H9 (cell line): ENCODE measurements at regions not wholly inside any gene's neighbourhood (a gene's known extent, or its start where the extent isn't known, plus 50 kb on each side); places are given as distances from the start of the nearest gene placed in this dataset.

Experiments used
- DNase-seq: peaks from one replicate; pipeline ENCODE4 v3.0.0-alpha.2; 2017
- H2AFZ ChIP-seq: one replicate; pipeline ENCODE4 v1.6.1; 2013; ENCODE audit warnings: mild to moderate bottlenecking, low read length, control low read depth, moderate library complexity
- H2AK5ac ChIP-seq: 2 replicates; pipeline ENCODE4 v1.6.1; 2013; ENCODE audit warnings: low read length, control low read depth, mixed read lengths; ENCODE audit not compliant: insufficient read length
- H2BK120ac ChIP-seq: one replicate; pipeline ENCODE4 v1.6.1; 2013; ENCODE audit warnings: low read depth, mild to moderate bottlenecking, low read length, control low read depth, inconsistent platforms; ENCODE audit not compliant: poor library complexity, severe bottlenecking
- H2BK12ac ChIP-seq: 2 replicates; pipeline ENCODE4 v1.6.1; 2013; ENCODE audit warnings: low read length, control low read depth, mixed read lengths, low read depth; ENCODE audit not compliant: insufficient read length
- H2BK15ac ChIP-seq: 2 replicates; pipeline ENCODE4 v1.6.1; 2013; ENCODE audit warnings: low read depth, low read length, control low read depth
- H2BK20ac ChIP-seq: one replicate; pipeline ENCODE4 v1.6.1; 2013; ENCODE audit warnings: low read depth, mild to moderate bottlenecking, low read length, control low read depth, inconsistent platforms; ENCODE audit not compliant: poor library complexity, severe bottlenecking
- H2BK5ac ChIP-seq: 2 replicates; pipeline ENCODE4 v1.6.1; 2013; ENCODE audit warnings: low read length, control low read depth, mixed read lengths; ENCODE audit not compliant: insufficient read length
- H3K14ac ChIP-seq: 2 replicates; pipeline ENCODE4 v1.6.1; 2013; ENCODE audit warnings: low read length, control low read depth; ENCODE audit not compliant: insufficient read depth
- H3K18ac ChIP-seq: 2 replicates; pipeline ENCODE4 v1.6.1; 2013; ENCODE audit warnings: low read depth, mild to moderate bottlenecking, mixed read lengths, low read length, control low read depth; ENCODE audit not compliant: insufficient read length
- H3K23ac ChIP-seq: 2 replicates; pipeline ENCODE4 v1.6.1; 2013; ENCODE audit warnings: low read length, control low read depth, mixed read lengths, low read depth; ENCODE audit not compliant: insufficient read length
- H3K23me2 ChIP-seq: 2 replicates; pipeline ENCODE4 v1.6.1; 2013; ENCODE audit warnings: low read depth, mild to moderate bottlenecking, mixed read lengths, low read length, control low read depth; ENCODE audit not compliant: insufficient read length, poor library complexity, severe bottlenecking
- H3K27ac ChIP-seq: 2 replicates; pipeline ENCODE4 v1.5.1; 2013; ENCODE audit warnings: low read length, control low read depth, mixed read lengths, low read depth; ENCODE audit not compliant: insufficient read length
- H3K27me3 ChIP-seq: 2 replicates; pipeline ENCODE4 v1.6.1; 2013; ENCODE audit warnings: low read length, control low read depth, inconsistent platforms; ENCODE audit not compliant: insufficient read depth
- H3K4ac ChIP-seq: 2 replicates; pipeline ENCODE4 v1.6.1; 2013; ENCODE audit warnings: low read depth, mild to moderate bottlenecking, control low read depth, inconsistent platforms, low read length, moderate library complexity
- H3K4me1 ChIP-seq: 2 replicates; pipeline ENCODE4 v1.6.1; 2013; ENCODE audit warnings: low read length, control low read depth, inconsistent platforms; ENCODE audit not compliant: insufficient read depth
- H3K4me2 ChIP-seq: 2 replicates; pipeline ENCODE4 v1.6.1; 2013; ENCODE audit warnings: low read length, control low read depth, mixed read lengths; ENCODE audit not compliant: insufficient read length, insufficient read depth
- H3K56ac ChIP-seq: 2 replicates; pipeline ENCODE4 v1.6.1; 2013; ENCODE audit warnings: low read depth, mild to moderate bottlenecking, mixed read lengths, low read length, control low read depth; ENCODE audit not compliant: insufficient read length
- H3K79me1 ChIP-seq: 2 replicates; pipeline ENCODE4 v1.6.1; 2013; ENCODE audit warnings: low read depth, mild to moderate bottlenecking, moderate library complexity, low read length, control low read depth, inconsistent platforms; ENCODE audit not compliant: insufficient read depth, poor library complexity, severe bottlenecking
- H3K79me2 ChIP-seq: 2 replicates; pipeline ENCODE4 v1.6.1; 2013; ENCODE audit warnings: low read length, control low read depth, inconsistent platforms; ENCODE audit not compliant: insufficient read depth
- H3K9ac ChIP-seq: 2 replicates; pipeline ENCODE4 v1.6.1; 2013; ENCODE audit warnings: low read length, control low read depth, mixed read lengths; ENCODE audit not compliant: insufficient read length; ENCODE audit errors: extremely low read depth
- H3K9me3 ChIP-seq: one replicate; pipeline ENCODE4 v1.6.1; 2013; ENCODE audit warnings: low read depth, low read length, inconsistent platforms; ENCODE audit not compliant: control insufficient read depth
- H3T11ph ChIP-seq: one replicate; pipeline ENCODE4 v1.6.1; 2013; ENCODE audit warnings: mild to moderate bottlenecking, low read length, control low read depth, inconsistent platforms
- H4K20me1 ChIP-seq: one replicate; pipeline ENCODE4 v1.6.1; 2013; ENCODE audit not compliant: control insufficient read depth, insufficient read length, insufficient read depth
- H4K5ac ChIP-seq: 2 replicates; pipeline ENCODE4 v1.6.1; 2013; ENCODE audit warnings: low read depth, mild to moderate bottlenecking, mixed read lengths, low read length, control low read depth; ENCODE audit not compliant: insufficient read length
- H4K8ac ChIP-seq: replicated peaks from 2 replicates; pipeline ENCODE4 v1.6.1; 2013; ENCODE audit warnings: low read length, control low read depth, mixed read lengths, low read depth; ENCODE audit not compliant: insufficient read length
- H4K91ac ChIP-seq: 2 replicates; pipeline ENCODE4 v1.6.1; 2013; ENCODE audit warnings: low read depth, mild to moderate bottlenecking, moderate library complexity, mixed read lengths, low read length, control low read depth; ENCODE audit not compliant: insufficient read length
- H3K27ac Mint-ChIP-seq, 3 experiments: 2 replicates in 2 of 3; 3 replicates in 1 of 3; pipeline ENCODE4 v1.8.0; 2020 to 2021; ENCODE audit warnings: mixed read lengths in 3 of 3, mild to moderate bottlenecking in 1 of 3, moderate library complexity in 1 of 3
- H3K27me3 Mint-ChIP-seq: 2 replicates; pipeline ENCODE4 v1.8.0; 2021; ENCODE audit warnings: low read depth, mild to moderate bottlenecking, moderate library complexity, mixed read lengths
- H3K36me3 Mint-ChIP-seq, 3 experiments: 2 replicates in 2 of 3; 3 replicates in 1 of 3; pipeline ENCODE4 v1.8.0; 2020 to 2021; ENCODE audit warnings: low read depth in 3 of 3, mixed read lengths in 3 of 3; ENCODE audit not compliant: insufficient read depth in 1 of 3
- H3K4me1 Mint-ChIP-seq, 2 experiments: 2 replicates each; pipeline ENCODE4 v1.8.0; 2020; ENCODE audit warnings: mixed read lengths in 2 of 2
- H3K4me3 Mint-ChIP-seq, 2 experiments: 2 replicates in 1 of 2; 3 replicates in 1 of 2; pipeline ENCODE4 v1.8.0; 2020 to 2021; ENCODE audit warnings: mild to moderate bottlenecking in 2 of 2, mixed read lengths in 2 of 2, moderate library complexity in 1 of 2
- H3K9me3 Mint-ChIP-seq, 2 experiments: 2 replicates in 1 of 2; 3 replicates in 1 of 2; pipeline ENCODE4 v1.8.0; 2020; ENCODE audit warnings: mild to moderate bottlenecking in 2 of 2, mixed read lengths in 2 of 2, moderate library complexity in 1 of 2
- WGBS: extraction: QIAGEN DNeasy Blood & Tissue Kit; methylation state at CpG from one replicate; pipeline ENCODE4 v1.1.7; 2013; ENCODE audit warnings: missing lambda C conversion rate, low lambda C conversion rate, mixed read lengths; ENCODE audit not compliant: insufficient read length; ENCODE audit errors: extremely low coverage; 5-methylcytosine and 5-hydroxymethylcytosine counted together
- TF ChIP-seq, protein P1 (sequence below): fragments of 200-600 bp; sonication (generic); conservative IDR thresholded peaks from 3 replicates; pipeline ENCODE4 v1.8.0; 2021; ENCODE audit warnings: antibody characterized with exemption, mild to moderate bottlenecking

- H3K79me1 ChIP-seq, result no peaks in the 10 kb centered on the region
- no peaks in the 10 kb centered on the region for H3K36me3 Mint-ChIP-seq
- H3K27ac Mint-ChIP-seq, result no peak overlapping the region
- no peaks in the 10 kb centered on the region for H3K4me1 Mint-ChIP-seq
- H3K23ac ChIP-seq, result no peak overlapping the region
- H4K8ac ChIP-seq, result no peak overlapping the region
- H3K4me2 ChIP-seq, result no peak overlapping the region
- no peak overlapping the region for H2BK120ac ChIP-seq
- no peak overlapping the region for H2BK12ac ChIP-seq
- no peak overlapping the region for H3K4me3 Mint-ChIP-seq
- H2AFZ ChIP-seq, result no peak overlapping the region
- H3K4ac ChIP-seq, result no peak overlapping the region
- no peak overlapping the region for H3K18ac ChIP-seq
- no peaks in the 10 kb centered on the region for H3K4me1 ChIP-seq
- no peak overlapping the region for H2BK5ac ChIP-seq
- no peak overlapping the region for H2BK20ac ChIP-seq
- no CpG with 5 or more reads among the region's 21 CpGs for WGBS
- H3K79me2 ChIP-seq, result no peaks in the 10 kb centered on the region
- H3K9me3 Mint-ChIP-seq, result no peaks in the 10 kb centered on the region
- no peak overlapping the region for H2BK15ac ChIP-seq
- H3K14ac ChIP-seq, result no peak overlapping the region
- no peak overlapping the region for H2AK5ac ChIP-seq
- DNase-seq, result no peak
- no peaks in the 10 kb centered on the region for H3K27me3 ChIP-seq
- H4K5ac ChIP-seq, result no peak overlapping the region
- H4K20me1 ChIP-seq, result no peaks in the 10 kb centered on the region
- H3T11ph ChIP-seq, result no peak overlapping the region
- no peak overlapping the region for H4K91ac ChIP-seq
- no peak overlapping the region for H3K27ac ChIP-seq
- H3K23me2 ChIP-seq, result no peaks in the 10 kb centered on the region
- peaks cover 84% of the 10 kb centered on the region for H3K27me3 Mint-ChIP-seq
- no peak overlapping the region for H3K9ac ChIP-seq
- H3K9me3 ChIP-seq, result no peaks in the 10 kb centered on the region
- H3K56ac ChIP-seq, result no peak overlapping the region
- TF ChIP-seq, protein P1, sequence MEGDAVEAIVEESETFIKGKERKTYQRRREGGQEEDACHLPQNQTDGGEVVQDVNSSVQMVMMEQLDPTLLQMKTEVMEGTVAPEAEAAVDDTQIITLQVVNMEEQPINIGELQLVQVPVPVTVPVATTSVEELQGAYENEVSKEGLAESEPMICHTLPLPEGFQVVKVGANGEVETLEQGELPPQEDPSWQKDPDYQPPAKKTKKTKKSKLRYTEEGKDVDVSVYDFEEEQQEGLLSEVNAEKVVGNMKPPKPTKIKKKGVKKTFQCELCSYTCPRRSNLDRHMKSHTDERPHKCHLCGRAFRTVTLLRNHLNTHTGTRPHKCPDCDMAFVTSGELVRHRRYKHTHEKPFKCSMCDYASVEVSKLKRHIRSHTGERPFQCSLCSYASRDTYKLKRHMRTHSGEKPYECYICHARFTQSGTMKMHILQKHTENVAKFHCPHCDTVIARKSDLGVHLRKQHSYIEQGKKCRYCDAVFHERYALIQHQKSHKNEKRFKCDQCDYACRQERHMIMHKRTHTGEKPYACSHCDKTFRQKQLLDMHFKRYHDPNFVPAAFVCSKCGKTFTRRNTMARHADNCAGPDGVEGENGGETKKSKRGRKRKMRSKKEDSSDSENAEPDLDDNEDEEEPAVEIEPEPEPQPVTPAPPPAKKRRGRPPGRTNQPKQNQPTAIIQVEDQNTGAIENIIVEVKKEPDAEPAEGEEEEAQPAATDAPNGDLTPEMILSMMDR, result no peak
These were observed 77.2 kb downstream of the HIF1AN start for GRCh38 chr10:100612601-100613595.
